ENCODE measurements at regions not wholly inside any gene's neighbourhood (a gene's known extent, or its start where the extent isn't known, plus 50 kb on each side); places are given as distances from the start of the nearest gene placed in this dataset.

DNA sequence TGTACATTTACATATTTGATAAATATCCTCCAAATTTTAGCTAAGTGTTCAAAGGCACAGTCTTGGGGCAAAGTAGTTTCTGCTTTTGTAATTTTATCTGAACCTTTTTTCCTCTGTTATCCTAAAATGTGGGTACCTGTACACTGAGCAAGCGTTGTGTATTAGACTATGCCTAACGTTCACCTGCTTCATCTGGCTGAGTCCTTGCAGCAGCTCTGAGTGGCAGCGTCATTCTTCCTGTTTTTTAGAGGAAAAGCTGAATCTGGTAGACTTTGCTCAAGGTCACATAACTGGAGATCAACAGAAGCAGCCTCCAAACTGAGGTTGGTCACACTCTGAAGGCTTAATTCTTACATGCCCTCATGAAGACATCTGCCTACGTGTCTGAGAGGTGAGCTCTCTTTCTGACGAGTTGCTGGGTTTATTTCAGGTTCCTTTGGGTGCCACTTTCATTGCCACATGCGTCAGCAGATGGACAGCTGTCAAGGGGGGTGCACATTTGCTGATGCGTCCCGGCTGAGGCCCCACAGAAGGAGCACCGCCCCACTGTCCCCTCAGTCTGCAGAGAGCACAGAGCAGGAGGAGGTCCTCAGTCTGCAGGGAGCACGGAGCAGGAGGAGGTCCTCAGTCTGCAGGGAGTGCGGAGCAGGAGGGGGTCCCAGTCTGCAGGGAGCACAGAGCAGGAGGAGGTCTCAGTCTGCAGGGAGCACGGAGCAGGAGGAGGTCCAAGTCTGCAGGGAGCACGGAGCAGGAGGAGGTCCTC lies 406.5 kb upstream of the SHH start (continued):
- TF ChIP-seq, protein P1, sequence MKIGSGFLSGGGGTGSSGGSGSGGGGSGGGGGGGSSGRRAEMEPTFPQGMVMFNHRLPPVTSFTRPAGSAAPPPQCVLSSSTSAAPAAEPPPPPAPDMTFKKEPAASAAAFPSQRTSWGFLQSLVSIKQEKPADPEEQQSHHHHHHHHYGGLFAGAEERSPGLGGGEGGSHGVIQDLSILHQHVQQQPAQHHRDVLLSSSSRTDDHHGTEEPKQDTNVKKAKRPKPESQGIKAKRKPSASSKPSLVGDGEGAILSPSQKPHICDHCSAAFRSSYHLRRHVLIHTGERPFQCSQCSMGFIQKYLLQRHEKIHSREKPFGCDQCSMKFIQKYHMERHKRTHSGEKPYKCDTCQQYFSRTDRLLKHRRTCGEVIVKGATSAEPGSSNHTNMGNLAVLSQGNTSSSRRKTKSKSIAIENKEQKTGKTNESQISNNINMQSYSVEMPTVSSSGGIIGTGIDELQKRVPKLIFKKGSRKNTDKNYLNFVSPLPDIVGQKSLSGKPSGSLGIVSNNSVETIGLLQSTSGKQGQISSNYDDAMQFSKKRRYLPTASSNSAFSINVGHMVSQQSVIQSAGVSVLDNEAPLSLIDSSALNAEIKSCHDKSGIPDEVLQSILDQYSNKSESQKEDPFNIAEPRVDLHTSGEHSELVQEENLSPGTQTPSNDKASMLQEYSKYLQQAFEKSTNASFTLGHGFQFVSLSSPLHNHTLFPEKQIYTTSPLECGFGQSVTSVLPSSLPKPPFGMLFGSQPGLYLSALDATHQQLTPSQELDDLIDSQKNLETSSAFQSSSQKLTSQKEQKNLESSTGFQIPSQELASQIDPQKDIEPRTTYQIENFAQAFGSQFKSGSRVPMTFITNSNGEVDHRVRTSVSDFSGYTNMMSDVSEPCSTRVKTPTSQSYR (CRISPR knock-in tag; IDR thresholded peaks at IDR 0.05; ENCODE audit: borderline replicate concordance), result no peak
- TF ChIP-seq SNAPC2 (CRISPR knock-in tag; IDR thresholded peaks at IDR 0.05) (no peak), ETV5 (CRISPR knock-in tag; IDR thresholded peaks at IDR 0.05; ENCODE audit: borderline replicate concordance) (peak; percentile 22; the same call in 1 of the 2 replicates), ZNF552 (CRISPR knock-in tag; IDR thresholded peaks at IDR 0.05; ENCODE audit: borderline replicate concordance) (no peak), SALL2 (CRISPR knock-in tag; IDR thresholded peaks at IDR 0.05) (no peak), ZSCAN25 (CRISPR knock-in tag; IDR thresholded peaks at IDR 0.05) (no peak), FOSL2 (CRISPR knock-in tag; IDR thresholded peaks at IDR 0.05) (no peak), ARNT2 (CRISPR knock-in tag; IDR thresholded peaks at IDR 0.05; ENCODE audit: low read depth) (no peak), LCORL (IDR thresholded peaks at IDR 0.05) (no peak), LCORL (CRISPR knock-in tag; IDR thresholded peaks at IDR 0.05) (no peak), MAF1 (CRISPR knock-in tag; IDR thresholded peaks at IDR 0.05; ENCODE audit: borderline replicate concordance) (no peak)
- TF ChIP-seq, protein P2, sequence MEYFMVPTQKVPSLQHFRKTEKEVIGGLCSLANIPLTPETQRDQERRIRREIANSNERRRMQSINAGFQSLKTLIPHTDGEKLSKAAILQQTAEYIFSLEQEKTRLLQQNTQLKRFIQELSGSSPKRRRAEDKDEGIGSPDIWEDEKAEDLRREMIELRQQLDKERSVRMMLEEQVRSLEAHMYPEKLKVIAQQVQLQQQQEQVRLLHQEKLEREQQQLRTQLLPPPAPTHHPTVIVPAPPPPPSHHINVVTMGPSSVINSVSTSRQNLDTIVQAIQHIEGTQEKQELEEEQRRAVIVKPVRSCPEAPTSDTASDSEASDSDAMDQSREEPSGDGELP (IDR thresholded peaks at IDR 0.05; ENCODE audit: borderline replicate concordance, low read depth), result no peak

Data from HepG2 (cell line).